ENCODE measurements at regions not wholly inside any gene's neighbourhood (a gene's known extent, or its start where the extent isn't known, plus 50 kb on each side); places are given as distances from the start of the nearest gene placed in this dataset.
A peak's percentile ranks its signal among the peaks of the same experiment; 100 is the strongest.

DNA sequence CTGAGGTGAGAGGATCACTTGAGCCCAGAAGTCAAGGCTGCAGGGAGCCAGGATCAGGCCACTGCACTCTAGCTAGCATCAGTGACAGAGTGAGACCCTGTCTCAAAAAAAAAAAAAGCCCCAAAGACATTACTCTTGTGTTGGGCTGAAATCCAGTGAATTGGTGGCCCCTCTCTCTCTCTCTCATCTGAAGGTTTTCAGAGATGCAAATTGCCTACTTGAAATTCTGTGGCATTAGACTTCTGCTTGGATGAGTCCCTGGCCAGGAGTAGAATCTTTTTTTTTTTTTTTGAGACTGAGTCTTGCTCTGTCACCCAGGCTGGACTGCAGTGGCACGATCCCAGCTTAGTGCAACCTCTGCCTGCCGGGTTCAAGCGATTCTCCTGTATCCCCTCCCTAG is 112.0 kb upstream of the ATF7IP start:
- intact Hi-C loops (cut with DNase I) = no loop called here
- TF ChIP-seq, protein P1, sequence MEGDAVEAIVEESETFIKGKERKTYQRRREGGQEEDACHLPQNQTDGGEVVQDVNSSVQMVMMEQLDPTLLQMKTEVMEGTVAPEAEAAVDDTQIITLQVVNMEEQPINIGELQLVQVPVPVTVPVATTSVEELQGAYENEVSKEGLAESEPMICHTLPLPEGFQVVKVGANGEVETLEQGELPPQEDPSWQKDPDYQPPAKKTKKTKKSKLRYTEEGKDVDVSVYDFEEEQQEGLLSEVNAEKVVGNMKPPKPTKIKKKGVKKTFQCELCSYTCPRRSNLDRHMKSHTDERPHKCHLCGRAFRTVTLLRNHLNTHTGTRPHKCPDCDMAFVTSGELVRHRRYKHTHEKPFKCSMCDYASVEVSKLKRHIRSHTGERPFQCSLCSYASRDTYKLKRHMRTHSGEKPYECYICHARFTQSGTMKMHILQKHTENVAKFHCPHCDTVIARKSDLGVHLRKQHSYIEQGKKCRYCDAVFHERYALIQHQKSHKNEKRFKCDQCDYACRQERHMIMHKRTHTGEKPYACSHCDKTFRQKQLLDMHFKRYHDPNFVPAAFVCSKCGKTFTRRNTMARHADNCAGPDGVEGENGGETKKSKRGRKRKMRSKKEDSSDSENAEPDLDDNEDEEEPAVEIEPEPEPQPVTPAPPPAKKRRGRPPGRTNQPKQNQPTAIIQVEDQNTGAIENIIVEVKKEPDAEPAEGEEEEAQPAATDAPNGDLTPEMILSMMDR (IDR thresholded peaks at IDR 0.05) = no peak
- TF ChIP-seq POLR2A (IDR thresholded peaks at IDR 0.05) = no peak
- WGBS, 2 donors = 76 to 87% methylated on average over 3 of the region's 3 CpGs

DNA sequence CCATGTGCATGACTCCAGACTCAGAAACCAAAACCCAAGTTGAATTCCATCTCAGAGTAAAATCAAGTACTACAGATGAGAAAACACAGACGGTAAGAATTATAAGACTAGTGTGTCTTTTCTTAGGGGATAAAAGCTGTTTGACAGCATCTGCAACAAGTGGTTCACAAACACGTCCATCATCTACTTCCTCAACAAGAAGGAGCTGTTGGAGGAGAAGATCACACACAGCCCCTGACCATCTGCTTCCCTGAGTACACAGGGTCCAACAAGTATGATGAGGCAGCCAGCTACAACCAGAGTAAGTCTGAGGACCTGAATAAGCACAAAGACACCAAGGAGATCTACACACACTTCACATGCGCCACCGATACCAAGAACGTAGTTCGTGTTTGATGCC is 110.7 kb upstream of the ATF7IP start:
- Histone ChIP-seq H3K36me3 (no peaks in the 10 kb centered on the region), H3K27ac (no peak overlapping the region), H3K27me3 (no peaks in the 10 kb centered on the region), H3K4me3 (replicated peaks in 1 of 3) (no peak overlapping the region), H3K4me1 (peaks cover 15 to 33% of the 10 kb centered on the region in 2 donors), H3K9me3 (no peaks in the 10 kb centered on the region)
- TF ChIP-seq, protein P1 (IDR thresholded peaks at IDR 0.05) = no peak
- TF ChIP-seq POLR2A (IDR thresholded peaks at IDR 0.05) = no peak
- intact Hi-C loops (cut with DNase I) = no loop called here
- whole genome bisulfite sequencing, 2 donors = 96% methylated on average over 6 of the region's 6 CpGs
- no peak for DNase-seq

More for the DNA sequence above, 112.0 kb upstream of the ATF7IP start:
- no peaks in the 10 kb centered on the region for H3K27me3 ChIP-seq
- no peaks in the 10 kb centered on the region for H3K9me3 ChIP-seq
- H3K27ac ChIP-seq = no peak overlapping the region
- H3K36me3 ChIP-seq = no peaks in the 10 kb centered on the region
- no peak overlapping the region for H3K4me3 ChIP-seq (replicated peaks in 1 of 3)
- H3K4me1 ChIP-seq = peaks cover 15 to 31% of the 10 kb centered on the region in 2 donors
- DNase-seq = no peak

DNA sequence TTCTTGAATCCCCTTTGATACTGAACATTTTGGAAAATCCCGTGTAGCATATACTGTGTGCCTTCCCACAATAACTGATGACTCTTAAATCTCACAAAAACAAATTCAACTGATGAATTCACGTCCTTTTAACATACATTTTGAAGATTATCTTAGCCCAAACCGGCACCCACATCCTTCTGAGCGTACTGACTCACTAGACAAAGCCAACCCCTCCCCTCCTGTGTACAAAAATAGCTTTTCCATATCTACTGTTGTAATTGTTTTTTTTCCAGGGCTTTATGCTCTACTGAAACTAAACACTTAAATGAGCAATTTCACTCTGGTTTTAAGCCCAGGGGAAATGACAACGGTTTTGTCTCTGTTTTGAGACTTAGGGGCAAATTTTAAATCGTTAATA is 109.4 kb upstream of the ATF7IP start:
- DNase-seq = no peak
- no peaks in the 10 kb centered on the region for H3K36me3 ChIP-seq
- no peaks in the 10 kb centered on the region for H3K27me3 ChIP-seq
- intact Hi-C loops (cut with DNase I) = no loop called here
- WGBS, 2 donors = 57 to 67% methylated on average over 6 of the region's 6 CpGs
- peak overlapping the region in 2 of 3 donors; percentile 91 to 92 for H3K27ac ChIP-seq
- peaks cover 18 to 44% of the 10 kb centered on the region in 2 donors for H3K4me1 ChIP-seq
- H3K9me3 ChIP-seq = no peaks in the 10 kb centered on the region
- H3K4me3 ChIP-seq (replicated peaks in 1 of 3) = no peak overlapping the region
- no peak for TF ChIP-seq POLR2A (IDR thresholded peaks at IDR 0.05)
- TF ChIP-seq, protein P1 (IDR thresholded peaks at IDR 0.05) = no peak

DNA sequence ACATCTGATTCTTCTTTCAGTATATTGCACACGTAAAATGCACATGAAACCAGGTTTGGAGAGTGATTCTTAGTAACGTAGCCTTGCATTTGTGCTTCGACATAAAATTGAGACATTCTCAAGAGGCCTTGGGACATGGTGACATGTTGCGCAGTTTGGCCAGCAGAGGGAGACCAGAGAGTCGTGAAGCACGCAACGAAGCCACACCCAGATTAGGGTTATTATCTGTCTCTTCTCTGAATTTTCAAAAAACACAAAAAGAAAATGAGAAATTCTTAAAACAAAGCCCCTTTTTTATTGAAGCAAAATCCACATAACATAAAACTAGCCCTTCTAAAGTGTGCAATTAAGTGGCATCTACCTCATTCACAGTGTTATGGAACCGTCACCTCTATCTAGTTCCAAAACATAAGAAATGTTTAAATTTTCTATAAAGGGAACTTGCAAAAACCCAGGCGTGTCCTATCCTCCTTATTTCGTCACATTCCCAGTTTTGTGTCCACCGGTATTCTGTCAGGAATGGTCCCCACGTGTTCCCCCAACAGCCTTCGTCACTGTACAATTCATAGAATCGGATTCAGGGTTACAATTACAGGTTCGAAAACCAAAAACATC is 108.8 kb upstream of the ATF7IP start:
- H3K36me3 ChIP-seq = no peaks in the 10 kb centered on the region
- H3K27me3 ChIP-seq = no peaks in the 10 kb centered on the region
- H3K27ac ChIP-seq = peak overlapping the region; percentile 91 to 92 (median 92)
- TF ChIP-seq, protein P1 (IDR thresholded peaks at IDR 0.05) = peak; percentile 27 to 78 (median 64)
- TF ChIP-seq POLR2A (IDR thresholded peaks at IDR 0.05) = no peak
- no peaks in the 10 kb centered on the region for H3K9me3 ChIP-seq
- peaks cover 20 to 43% of the 10 kb centered on the region in 2 donors for H3K4me1 ChIP-seq
- 52 to 53% methylated on average over 15 of the region's 15 CpGs for WGBS, 2 donors
- H3K4me3 ChIP-seq (replicated peaks in 1 of 3) = no peak overlapping the region
- intact Hi-C loops (cut with DNase I) = no loop called here
- DNase-seq = peak; percentile 65 to 78

DNA sequence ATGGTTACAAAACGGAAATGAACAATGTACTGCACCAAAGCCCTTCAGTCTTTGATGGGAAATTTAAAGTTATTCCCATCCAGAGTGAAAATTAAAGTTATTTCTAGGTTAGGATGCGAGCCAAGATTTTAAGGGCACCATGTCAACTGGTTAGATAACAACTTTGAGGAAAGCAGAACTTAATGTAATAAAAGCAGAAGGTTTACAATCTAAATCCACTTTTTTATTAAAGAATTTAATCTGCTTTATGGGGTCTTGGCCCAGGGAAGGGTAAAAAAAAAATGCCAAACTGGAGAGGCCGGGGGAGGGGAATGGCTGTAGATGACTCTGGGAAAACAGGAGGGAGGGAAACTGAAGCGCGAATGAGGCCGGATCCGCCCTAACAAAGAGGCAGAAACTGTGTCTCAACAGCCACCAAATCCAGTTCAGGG is 108.2 kb upstream of the ATF7IP start:
- TF ChIP-seq, protein P1 (IDR thresholded peaks at IDR 0.05) = no peak
- peak in 1 of 2 donors; percentile 38 for TF ChIP-seq POLR2A (IDR thresholded peaks at IDR 0.05)
- H3K27me3 ChIP-seq = no peaks in the 10 kb centered on the region
- no peak overlapping the region for H3K4me3 ChIP-seq (replicated peaks in 1 of 3)
- H3K27ac ChIP-seq = peak overlapping the region; percentile 91 to 92 (median 92)
- no peak for DNase-seq
- intact Hi-C loops (cut with DNase I) = no loop called here
- WGBS, 2 donors = 14 to 20% methylated on average over 7 of the region's 7 CpGs
- H3K4me1 ChIP-seq = peaks cover 20 to 43% of the 10 kb centered on the region in 2 donors
- no peaks in the 10 kb centered on the region for H3K36me3 ChIP-seq
- no peaks in the 10 kb centered on the region for H3K9me3 ChIP-seq

Data from thyroid gland (tissue), 4 donors.